ENCODE measurements at regions not wholly inside any gene's neighbourhood (a gene's known extent, or its start where the extent isn't known, plus 50 kb on each side); places are given as distances from the start of the nearest gene placed in this dataset.

DNA sequence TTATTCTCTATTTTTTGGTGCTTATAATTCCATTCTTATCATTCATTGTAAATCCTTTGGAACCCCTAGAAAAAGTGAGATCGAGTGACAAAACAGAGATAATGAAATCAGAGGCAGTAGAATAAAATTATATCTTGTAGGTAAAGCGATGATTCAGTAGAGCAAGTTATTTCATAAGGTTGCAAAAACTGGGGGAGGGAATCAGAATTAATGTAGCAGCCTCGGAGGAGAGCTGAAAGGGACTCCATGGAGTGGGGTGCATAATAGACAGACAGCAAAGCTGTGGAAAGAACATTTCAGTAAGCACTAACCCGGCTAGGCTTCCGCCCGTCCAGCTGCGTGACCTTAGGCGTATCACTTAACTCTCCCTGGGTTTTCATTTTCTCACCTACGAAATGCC, 289.7 kb downstream of the EN1 start:
- DNase-seq = no peak

DNA sequence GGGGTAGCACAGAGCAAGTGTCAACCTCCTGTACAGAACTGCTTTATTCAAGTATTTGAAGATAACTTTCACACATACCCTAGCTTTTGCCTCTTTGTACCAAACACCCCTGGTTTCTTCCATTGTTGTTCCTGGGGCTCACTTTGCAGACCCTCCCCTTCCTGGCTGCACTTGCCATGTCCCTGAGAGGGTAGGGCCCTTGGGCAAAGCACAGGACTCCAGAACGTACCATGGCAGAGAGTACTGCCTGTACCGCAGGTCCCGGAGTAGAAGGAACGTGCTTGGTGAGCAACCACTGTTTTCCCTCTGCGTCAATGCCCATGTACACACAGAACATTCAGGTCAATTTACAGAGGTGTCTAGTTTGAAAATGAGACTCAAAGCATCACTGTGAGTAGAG, 290.4 kb downstream of the EN1 start:
- no peak for DNase-seq

DNA sequence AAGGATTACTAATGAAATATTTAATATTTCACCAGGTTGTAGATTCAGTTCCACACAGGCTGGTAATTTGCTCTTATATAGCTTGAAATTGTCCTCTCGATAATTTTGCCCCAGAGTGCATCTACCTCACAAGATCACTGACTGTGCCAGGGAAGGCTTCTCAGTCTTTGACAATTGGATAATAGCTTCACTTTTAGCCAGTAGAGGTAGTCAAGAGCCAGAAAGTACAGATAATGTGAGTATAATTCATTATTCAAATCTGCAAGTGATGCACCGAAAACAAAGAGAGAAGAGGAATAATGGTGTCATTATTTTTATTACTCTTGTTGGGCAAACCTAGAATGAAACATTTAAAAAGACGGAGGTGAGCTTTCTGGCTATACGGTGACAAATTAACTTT, 292.8 kb downstream of the EN1 start:
- no peak for DNase-seq

DNA sequence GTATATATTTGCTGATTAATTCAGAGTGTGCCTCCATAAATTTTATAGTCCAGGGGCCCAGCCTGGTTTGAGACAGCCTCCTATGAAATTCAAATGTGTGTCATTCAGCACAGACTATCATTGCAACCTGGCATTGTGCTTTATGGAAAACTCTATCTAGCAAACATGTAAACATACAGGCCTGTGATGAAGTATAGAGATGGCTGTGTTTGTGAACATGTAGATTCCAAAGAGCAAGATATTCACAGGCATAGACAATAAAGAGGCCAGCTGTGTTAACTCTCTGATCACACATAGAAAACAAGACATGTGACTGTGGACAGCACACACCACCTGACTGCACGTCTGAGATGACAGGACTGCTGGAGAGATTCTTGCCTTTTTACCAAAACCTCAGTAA, 297.9 kb downstream of the EN1 start:
- no peak for DNase-seq

DNA sequence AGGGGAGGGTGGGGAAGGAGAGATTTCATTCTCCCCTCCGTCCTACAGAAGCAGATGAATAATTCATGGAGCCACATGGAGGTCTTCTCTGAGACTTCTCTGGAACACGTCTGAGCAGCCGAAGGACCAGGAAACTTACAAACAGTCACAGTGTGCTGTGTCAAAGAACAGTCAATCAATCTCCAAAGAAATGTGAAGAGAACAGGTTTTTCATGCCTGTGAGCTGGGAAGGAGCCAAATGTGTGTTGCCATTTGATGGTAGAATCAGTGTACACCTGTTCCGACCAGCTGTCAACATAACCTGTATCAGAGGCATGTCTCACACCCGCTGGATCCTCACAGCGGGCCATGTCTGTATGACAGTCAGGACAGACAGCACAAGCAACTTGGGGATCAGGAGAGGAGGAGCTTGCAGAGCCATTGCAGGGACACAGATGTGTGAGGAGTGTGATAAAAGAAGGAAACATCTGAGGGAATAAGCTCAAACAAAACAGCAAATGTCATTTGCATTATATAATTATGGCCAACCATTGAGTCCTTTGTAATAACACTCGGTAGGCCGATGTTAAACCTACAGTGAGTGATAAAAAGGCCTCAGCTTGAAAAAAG, 298.5 kb downstream of the EN1 start:
- no peak for DNase-seq

DNA sequence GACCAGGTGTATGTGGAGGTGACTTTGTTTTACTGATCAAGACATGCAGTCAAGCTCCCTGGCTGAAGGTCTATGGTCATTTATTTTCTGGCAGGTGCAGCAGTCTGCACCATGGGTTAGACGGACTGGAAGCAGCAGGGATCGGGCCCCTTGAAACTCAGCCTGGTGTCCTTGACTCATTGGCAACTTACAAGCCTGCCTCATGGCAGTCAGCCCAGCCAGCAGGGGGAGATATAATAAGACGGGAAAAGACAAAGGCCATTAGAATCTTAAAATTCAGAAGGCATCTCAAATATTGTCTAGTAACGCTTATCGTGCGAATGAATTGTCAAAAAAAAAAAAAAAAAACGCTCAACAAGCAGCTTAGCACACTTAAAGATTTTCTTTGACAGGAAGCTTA, 308.2 kb downstream of the EN1 start:
- DNase-seq = no peak

DNA sequence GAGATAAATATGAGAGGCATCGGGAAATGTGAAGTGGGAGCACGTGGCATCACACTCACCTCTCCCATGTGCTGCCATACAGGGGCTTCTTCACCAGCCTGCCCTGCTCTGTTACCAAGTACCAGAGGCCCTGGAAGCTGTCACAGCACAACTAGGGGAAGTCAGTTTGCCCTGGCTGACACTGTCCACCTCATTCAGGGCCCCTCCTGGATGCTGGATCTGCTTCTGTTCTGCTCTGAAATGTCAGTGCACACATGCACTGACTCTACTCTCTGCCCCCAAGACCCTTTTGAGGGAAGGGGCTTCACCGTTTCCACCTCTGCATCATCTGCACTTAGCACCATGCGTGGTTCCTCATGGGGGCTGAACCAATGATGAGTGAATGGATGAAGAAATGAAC, 311.1 kb downstream of the EN1 start:
- no peak for DNase-seq

DNA sequence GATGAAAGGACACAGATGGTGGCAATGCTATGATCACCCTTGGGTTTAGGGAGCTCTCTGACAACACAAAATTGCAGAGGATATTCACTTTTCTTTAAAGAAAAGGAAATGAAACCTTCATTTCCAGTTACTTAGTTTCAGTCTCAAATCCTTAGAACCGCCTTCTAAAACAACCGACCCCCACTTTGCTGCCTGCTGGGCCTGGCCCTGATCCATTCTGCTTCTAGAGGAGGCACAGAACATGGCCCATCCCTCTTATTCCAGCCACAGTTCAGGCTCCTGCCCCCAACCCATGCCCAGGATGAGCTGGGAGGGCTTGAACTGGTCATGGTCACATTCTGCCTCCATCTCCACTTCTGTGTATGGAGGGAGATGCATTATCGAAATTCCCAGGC, 311.6 kb downstream of the EN1 start:
- DNase-seq = no peak

DNA sequence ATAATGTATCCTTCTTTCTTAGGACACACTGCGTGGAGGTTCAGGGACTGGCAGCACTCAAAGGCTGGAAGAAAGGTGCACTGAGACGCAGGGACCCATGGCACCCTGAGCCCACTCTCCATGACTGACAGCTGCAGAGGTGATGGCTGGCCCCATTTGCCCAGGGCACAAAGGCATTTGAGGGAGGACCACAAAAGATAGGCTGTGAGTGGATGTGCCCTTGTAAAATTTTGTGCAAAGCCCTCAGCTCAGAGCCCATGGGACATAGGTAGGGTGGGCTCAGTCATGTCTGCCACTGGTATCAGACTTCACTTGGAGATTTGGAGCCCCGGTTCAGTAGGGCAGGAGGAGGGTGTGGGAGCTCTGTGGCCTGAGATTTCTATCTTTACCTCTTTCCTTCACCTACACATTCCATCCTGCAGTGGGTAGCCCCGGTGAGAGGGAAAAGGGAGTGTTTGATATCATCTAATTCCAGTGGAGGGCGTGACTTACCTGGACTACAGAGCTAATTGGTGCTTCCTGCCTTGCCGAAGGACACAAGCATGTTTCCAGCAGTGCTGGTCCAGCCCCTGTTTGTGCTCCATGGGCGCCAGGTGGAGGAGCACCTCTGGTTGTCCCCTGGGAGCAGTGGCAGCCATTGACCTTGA, 312.2 kb downstream of the EN1 start:
- no peak for DNase-seq

DNA sequence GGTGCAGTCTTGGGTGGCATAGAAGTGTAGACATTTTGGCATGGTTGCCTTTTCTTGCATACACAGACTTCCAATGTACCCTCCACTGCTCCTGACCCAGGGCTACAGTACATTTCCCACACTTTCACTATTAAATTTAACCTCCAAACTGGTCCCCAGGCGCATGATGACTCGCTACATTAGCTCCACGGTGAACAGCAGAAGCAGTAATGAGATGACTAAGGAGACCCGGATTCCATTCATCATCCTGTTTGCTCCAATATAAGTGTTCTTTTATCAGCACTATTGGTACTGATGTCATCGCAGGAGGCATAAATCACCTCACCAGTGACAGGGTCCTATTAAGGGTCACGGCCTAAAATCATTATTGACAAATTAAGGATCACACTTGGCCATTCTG, 316.5 kb downstream of the EN1 start:
- DNase-seq = no peak

DNA sequence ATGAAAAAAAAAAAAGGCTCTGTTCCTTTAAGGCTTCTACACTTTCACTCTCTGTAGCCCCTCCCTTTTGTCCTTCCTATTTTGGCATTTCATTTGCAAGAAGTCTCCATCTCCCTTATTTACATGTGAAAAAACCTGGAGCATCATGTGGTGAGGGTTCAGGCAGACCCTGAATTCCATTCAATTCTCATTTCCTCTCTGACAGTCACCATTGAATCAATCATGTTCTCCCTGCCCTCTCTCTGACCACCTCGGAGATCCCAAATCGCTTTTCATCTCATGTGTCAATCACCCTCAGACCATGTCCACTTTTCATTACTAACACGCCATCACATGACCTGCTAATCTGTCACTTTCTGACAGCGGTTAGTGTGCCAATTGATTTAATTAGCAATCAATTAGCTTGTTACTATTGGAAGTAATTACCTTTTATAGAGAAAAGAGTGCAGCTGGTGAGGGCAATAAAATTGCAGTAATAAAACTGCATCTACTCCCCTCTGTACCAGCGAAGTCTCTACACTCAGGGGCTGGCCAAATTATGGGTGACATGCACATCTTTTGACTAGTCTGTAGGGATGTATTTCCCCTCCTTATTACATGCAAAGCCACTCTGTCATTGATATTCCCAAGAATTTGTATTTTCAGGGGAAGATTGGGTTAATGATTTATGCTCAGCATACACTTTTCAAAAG, 317.4 kb downstream of the EN1 start:
- no peak for DNase-seq

DNA sequence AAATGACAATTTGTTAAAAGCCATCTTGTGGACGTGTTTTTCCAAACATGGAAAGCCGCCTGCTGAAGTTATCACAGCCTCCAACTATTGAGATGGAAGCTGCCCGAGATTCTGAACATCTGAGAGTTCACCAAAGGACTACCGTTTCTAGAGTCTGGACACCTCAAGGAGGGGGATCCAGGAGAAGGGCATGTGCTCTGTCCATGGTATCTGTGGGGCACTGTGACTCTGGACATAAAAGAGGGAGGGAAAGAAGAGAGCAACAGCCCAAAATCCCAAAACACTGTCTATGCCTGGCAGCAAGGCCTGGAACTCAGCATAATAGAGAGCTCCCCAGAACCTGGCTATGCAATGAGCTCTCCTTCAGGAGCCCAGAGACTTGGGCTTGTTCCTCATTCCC, 319.9 kb downstream of the EN1 start:
- DNase-seq = no peak

DNA sequence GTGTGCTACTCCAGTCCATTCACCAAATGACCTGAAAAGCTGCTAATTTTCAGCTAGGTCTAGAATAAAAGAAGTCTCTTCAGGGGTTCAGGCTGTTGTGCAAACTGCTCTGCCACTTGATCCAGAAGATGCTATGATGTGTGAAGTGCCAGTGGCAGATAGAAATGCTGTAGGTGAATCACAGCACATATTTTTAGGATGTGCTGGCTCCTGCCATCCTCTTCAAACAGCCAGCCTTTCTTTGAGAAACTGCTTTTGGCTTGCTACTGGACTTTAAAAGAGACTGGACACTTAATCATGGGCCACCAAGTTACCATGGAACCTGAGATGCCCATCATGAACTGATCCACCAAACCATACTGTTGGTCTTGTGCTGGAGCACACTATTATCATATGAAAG, 322.1 kb downstream of the EN1 start:
- no peak for DNase-seq

DNA sequence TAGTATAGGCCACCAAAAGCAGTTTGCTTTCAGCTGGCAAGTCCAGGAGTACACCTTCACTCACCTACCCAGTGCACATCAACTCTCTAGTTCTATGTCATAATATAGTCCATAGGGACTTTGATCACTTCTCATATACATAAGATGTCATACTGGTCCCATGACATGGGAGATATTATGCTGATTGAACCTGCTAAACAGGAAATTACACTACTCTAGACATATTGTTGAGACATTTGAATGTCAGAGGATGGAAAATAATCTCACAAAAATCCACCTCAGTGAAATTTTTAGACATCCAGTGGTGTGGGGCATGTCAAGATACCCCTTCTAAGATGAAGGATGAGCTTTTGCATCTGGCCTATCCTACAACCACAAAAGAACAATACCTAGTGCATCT, 322.5 kb downstream of the EN1 start:
- DNase-seq = no peak

DNA sequence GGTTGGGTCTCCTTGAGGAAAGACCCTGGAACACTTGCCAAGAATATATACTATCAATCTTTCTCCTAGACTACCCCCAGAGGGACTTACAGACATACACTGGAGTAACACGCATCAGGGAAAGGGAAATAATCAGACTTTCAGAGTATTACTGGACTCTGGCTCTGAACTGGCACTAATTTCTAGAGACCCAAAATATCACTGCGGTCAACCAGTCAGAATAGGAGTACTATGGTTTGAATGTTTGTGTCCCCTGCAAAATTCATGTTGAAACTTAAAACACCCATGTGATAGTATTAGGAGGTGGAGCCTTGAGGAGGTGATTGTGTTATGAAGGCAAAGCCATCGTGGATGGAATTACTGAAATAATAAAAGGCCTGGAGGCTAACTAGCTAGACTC, 323.7 kb downstream of the EN1 start:
- DNase-seq = no peak

DNA sequence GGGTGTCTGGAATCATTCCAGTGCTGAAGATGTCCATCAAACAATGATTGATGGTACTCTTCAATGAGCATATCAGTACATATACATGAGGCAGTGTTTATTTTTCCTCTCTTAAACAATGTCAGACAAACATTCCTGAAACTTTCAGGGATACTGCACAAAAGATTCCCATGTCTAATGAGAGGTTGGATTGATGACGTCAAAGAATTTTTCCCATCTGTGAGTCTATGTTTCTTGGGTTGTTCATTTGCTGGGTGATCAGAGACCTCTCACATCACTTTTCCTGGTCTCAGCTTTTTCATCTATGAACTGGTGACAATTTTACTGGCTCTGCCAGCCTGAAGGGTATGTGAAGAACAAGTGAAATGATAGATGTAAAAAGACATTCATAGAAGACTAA, 325.5 kb downstream of the EN1 start:
- no peak for DNase-seq

DNA sequence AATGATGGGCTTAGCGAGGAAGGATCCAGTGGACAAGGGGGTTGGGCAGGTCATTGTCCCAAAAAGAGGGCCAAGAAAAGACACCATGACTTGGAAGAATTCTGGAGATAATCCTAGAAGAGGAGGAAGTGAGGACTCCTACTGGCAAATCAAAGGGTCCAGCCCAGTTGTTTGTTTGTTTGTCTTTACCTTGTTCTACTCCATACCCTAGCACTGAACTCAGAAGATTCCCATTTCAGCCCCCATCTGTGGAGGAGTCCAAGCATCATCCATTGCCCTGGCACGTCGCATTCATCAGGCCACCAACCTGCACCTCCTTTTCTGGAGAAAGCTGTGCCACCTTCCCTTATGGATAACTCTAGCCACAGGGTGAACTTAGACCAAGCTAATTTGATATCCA, 326.2 kb downstream of the EN1 start:
- no peak for DNase-seq

DNA sequence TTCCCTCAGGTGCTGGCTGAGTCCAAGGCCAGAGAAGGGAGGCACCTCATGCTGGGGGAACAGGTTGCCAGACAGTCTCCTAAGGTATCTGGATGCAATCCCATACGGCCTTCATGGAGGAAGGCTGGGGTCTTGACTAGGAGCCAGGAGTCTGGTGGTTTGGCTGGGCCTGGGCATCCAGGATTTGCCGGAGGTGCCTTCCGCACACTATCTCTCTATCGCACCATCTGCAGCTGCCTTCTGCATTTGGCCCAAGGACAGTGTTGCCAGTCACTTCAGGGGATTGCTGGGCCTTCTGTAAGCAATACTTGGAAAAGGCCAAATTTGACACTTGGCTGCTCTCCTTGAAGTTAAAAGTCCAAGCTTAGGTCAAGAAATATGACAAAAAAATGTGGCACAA, 327.2 kb downstream of the EN1 start:
- no peak for DNase-seq

DNA sequence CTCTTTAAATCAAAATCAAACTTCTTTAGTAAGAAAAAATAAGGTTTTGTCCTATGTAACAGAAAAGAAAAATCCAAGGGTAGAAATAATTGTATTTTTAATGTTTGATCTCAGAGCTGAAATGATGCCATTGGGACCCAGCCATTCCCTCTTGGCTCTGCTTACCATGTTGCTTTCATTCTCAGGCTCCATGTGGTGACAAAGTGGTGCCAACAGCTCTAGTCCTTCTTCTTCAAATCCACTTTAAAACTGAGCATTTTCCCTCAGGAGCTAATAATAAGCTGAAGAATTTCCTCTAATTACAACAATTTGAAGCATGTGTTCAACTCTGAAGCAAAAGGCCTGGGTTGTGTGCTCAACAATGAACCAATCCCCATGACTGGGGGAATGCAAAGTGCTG, 327.9 kb downstream of the EN1 start:
- no peak for DNase-seq

DNA sequence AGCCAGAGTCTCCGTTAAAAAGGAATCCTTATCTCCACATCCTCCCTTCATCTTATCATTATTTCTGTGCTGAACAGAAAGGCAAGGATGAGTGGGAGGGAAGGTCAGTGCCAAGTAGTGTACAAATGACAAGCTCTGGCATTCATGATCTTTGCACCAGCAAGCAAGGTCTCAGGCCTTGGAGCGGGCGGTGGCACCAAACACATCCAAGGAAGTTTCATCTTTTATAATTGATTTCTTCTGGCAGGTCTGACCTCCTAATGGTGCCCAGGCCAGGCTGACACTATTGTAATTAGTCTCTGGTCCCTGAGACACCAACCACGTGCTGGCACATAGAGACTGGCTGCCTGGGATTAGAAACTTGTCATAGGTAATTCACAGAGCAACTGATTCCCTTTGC, 336.6 kb downstream of the EN1 start:
- no peak for DNase-seq

DNA sequence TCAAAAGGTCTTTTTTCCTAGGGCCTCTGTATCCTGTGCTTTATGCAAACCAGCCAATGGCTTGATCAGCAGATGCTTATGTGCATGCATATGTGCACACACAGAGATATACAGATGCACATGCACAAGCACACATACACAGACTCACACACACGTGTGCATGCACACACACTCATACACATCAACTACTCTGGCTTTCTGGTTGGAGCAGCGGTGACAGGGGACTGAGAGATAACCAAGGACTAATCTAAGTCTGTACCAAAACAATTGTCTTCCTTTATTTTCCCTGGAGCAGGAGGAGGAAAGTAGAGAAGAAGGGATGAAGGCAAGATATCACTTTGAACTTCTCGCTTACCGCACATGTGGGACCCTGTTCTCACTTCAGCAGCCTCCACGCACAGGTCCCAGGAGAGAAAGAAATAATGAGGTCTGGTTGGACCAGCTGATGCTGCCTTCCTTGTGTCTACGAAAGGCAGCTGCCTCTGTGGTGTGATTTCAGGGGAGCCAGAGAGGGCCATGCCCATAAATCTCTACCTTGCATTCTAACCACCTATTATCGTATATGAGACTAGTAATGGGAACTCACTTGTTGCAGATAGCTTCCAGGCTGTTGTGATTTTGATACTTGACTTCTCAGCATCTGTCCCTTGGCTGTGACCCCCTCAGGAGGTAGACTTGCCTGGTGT, 338.0 kb downstream of the EN1 start:
- no peak for DNase-seq

DNA sequence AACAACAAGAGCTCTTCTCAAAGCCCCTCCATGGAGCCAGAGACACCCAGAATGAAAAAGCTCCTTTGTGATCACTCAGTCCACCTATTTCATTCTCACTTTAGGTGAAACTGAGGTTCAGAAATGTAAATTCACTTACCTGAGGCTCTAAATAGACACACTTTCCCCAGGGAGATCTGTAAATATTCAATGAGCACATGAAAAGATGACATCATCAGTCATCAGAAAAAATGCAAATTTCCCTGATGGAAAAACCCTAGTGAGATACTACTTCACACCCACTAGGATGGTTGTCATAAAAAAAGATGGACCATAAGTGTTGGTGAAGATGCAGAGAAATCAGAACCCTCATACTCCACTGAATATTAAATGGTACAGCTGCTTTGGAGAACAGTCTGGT, 339.2 kb downstream of the EN1 start:
- no peak for DNase-seq

DNA sequence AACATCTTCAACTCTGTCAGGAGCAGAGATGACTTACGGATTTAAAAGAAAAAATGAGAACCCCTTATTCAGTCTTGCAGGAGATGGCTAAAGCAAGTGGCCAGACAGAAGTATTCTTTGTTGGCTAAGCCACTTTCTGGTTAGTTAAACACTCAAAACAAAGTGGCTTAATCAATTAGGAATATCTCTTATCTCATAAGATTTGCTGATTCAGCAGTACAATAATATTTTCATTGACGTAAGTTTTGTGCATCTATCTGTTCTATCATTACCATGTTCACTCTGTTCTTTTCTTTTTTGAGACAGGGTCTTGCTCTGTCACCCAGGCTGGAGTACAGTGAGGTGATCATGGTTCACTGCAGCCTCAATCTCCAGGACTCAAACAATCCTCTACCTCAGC, 342.0 kb downstream of the EN1 start:
- DNase-seq = no peak

DNA sequence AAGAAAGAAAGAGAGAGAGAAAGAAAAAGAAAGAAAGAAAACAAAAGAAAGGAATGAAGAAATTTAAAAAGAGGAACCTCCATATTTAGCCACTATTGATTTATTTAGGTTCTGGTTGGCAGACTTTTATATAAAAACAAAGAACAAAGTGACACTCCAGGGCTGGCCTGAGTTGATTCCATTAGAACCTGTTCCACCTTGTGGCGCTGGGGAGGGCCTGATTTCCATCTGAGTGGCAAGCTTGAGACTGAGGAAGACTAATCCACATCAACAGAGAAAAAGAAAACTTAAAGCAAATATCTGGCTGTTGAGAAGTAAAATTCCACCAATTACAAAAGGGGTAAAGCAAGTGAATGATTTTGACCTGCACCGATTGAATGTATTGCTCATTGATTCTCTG, 345.3 kb downstream of the EN1 start:
- no peak for DNase-seq
